K562 (cell line): ENCODE measurements at regions not wholly inside any gene's neighbourhood (a gene's known extent, or its start where the extent isn't known, plus 50 kb on each side); places are given as distances from the start of the nearest gene placed in this dataset.

Source experiments
- ATF6 ChIP-seq: sonication (generic); formaldehyde crosslinking; IDR thresholded peaks from 2 replicates; pipeline ENCODE4 v1.4.0; 2020; ENCODE audit warnings: mild to moderate bottlenecking, missing genetic modification reagents
- ELF1 ChIP-seq: fragments of 200-800 bp; sonication (Bioruptor generic); IDR thresholded peaks from 2 replicates; pipeline ENCODE4 v1.6.1; 2016; ENCODE audit warnings: missing genetic modification characterization, missing compliant biosample characterization
- GATAD2A ChIP-seq: fragments of 450-650 bp; IDR thresholded peaks from 2 replicates; pipeline ENCODE4 v1.6.1; 2017

DNA sequence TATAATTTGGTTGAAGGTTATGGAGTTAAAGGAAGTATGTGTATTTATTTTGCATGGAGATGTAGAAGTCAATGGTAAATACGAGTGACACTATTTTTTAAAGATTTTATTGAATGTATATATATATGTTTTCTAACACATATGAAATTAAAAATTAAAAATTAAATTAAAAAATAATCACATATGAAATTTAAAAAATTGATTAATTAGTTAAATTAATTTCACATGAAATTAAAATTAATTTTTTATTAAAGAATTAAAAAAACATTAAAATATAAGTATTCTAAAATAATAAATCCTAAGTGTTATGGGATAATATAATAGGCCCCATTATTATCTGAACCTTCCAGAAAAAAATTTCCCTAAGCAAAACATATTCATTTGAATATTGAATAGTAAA, 1163.5 kb downstream of the ARAP2 start:
- TF ChIP-seq GATAD2A (no peak), ATF6 (CRISPR knock-in tag) (no peak), ELF1 (tag) (no peak)
